ENCODE measurements at regions not wholly inside any gene's neighbourhood (a gene's known extent, or its start where the extent isn't known, plus 50 kb on each side); places are given as distances from the start of the nearest gene placed in this dataset.

- DNase-seq (ENCODE audit: low read depth), result no peak
Measured at GRCh38 chr7:21146642-21147423, 281.1 kb upstream of the SP4 start.

- DNase-seq (ENCODE audit: low read depth), result no peak
Measured at GRCh38 chr7:21149809-21150208, 278.1 kb upstream of the SP4 start.

GRCh38 chr7:21154614-21155013 is 273.3 kb upstream of the SP4 start:
- DNase-seq (ENCODE audit: low read depth), result no peak

GRCh38 chr7:21159506-21159905 is 268.4 kb upstream of the SP4 start:
- DNase-seq (ENCODE audit: low read depth), result no peak

- no peak for DNase-seq (ENCODE audit: low read depth)
Measured at GRCh38 chr7:21160401-21160800, 267.5 kb upstream of the SP4 start.

GRCh38 chr7:21167942-21168341 is 259.9 kb upstream of the SP4 start:
- no peak for DNase-seq (ENCODE audit: low read depth)

- no peak for DNase-seq (ENCODE audit: low read depth)
Measured at GRCh38 chr7:21169667-21170580, 258.0 kb upstream of the SP4 start.

GRCh38 chr7:21172800-21173199 is 255.1 kb upstream of the SP4 start:
- DNase-seq (ENCODE audit: low read depth), result no peak

- no peak for DNase-seq (ENCODE audit: low read depth)
Measured at GRCh38 chr7:21173436-21173835, 254.4 kb upstream of the SP4 start.

- DNase-seq (ENCODE audit: low read depth), result no peak
Measured at GRCh38 chr7:21175714-21176113, 252.2 kb upstream of the SP4 start.

GRCh38 chr7:21184942-21185652 is 242.8 kb upstream of the SP4 start:
- DNase-seq (ENCODE audit: low read depth), result no peak

- no peak for DNase-seq (ENCODE audit: low read depth)
Measured at GRCh38 chr7:21185653-21186265, 242.1 kb upstream of the SP4 start.

GRCh38 chr7:21191321-21192073 is 236.4 kb upstream of the SP4 start:
- no peak for DNase-seq (ENCODE audit: low read depth)

- no peak for DNase-seq (ENCODE audit: low read depth)
Measured at GRCh38 chr7:21192657-21193056, 235.2 kb upstream of the SP4 start.

GRCh38 chr7:21193895-21194294 is 234.0 kb upstream of the SP4 start:
- DNase-seq (ENCODE audit: low read depth), result no peak

GRCh38 chr7:21194936-21195335 is 232.9 kb upstream of the SP4 start:
- DNase-seq (ENCODE audit: low read depth), result no peak

- no peak for DNase-seq (ENCODE audit: low read depth)
Measured at GRCh38 chr7:21198921-21199320, 229.0 kb upstream of the SP4 start.

- no peak for DNase-seq (ENCODE audit: low read depth)
Measured at GRCh38 chr7:21200503-21200902, 227.4 kb upstream of the SP4 start.

GRCh38 chr7:21214657-21215056 is 213.2 kb upstream of the SP4 start:
- DNase-seq (ENCODE audit: low read depth), result no peak

- DNase-seq (ENCODE audit: low read depth), result no peak
Measured at GRCh38 chr7:21215307-21215706, 212.6 kb upstream of the SP4 start.

- no peak for DNase-seq (ENCODE audit: low read depth)
Measured at GRCh38 chr7:21217365-21217764, 210.5 kb upstream of the SP4 start.

All from activated T-cell treated with anti-CD3 and anti-CD28 coated beads for 1 hour (primary cell).